ENCODE measurements at regions not wholly inside any gene's neighbourhood (a gene's known extent, or its start where the extent isn't known, plus 50 kb on each side); places are given as distances from the start of the nearest gene placed in this dataset.

DNA sequence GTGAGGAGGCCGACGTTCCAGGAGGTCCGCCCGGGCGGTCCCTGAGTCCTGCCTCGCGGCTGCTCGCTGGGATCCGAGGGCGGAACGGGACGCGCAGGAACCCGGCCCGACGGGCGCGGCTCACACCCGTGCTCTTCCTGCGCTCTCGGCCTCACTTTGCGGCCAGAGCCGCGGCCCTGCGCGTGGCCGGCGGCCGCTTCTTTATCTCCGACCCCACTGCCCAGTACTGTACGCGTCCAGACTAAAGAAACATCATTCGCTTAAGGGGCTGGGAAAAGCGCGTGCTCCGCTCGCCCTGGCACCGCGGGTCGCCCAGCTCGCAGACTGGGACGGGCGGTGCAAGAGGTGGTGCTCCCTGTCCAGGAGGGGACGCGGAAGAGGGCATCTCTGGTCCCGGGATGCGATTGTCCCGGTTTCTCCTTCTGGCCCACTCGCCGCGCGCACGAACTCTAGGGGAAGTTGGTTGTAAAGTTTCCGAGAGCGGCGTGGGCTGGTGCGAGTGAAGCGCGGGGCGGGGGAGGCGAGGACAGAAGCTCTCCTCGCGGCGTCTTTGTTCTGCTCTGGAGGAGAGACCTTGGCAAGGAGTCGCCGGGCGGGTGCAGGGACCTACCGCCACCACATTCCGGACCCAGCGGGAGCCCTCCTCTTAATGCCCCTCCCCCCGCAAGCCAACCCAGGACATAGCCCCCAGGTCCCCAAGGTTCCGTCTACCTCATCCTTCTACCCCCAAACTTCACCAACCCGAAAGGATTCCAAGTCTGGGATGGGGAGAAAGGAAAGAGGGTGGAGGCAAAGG, 71.0 kb downstream of the SOX4 start:
- TF ChIP-seq GATA3 (IDR thresholded peaks at IDR 0.05; ENCODE audit: low read depth, low read length) (no peak), GATA2 (IDR thresholded peaks at IDR 0.05; ENCODE audit: low read depth, low read length) (no peak)
